Fibroblast of skin of back (primary cell): ENCODE measurements at regions not wholly inside any gene's neighbourhood (a gene's known extent, or its start where the extent isn't known, plus 50 kb on each side); places are given as distances from the start of the nearest gene placed in this dataset.

Experiments
- DNase-seq: peaks from one replicate; pipeline ENCODE4 v3.0.0-alpha.2; 2013

- DNase-seq, result no peak
Measured at GRCh38 chr22:27370987-27371386, 430.6 kb downstream of the MN1 start.

GRCh38 chr22:27372364-27372763 is 429.2 kb downstream of the MN1 start:
- no peak for DNase-seq

GRCh38 chr22:27372969-27373670 is 428.4 kb downstream of the MN1 start:
- DNase-seq, result peak; percentile 22

GRCh38 chr22:27377501-27378295 is 423.9 kb downstream of the MN1 start:
- peak; percentile 44 for DNase-seq

GRCh38 chr22:27378311-27378800 is 423.2 kb downstream of the MN1 start:
- DNase-seq, result peak; percentile 64

GRCh38 chr22:27378995-27379394 is 422.6 kb downstream of the MN1 start:
- no peak for DNase-seq

- no peak for DNase-seq
Measured at GRCh38 chr22:27380855-27381254, 420.7 kb downstream of the MN1 start.

GRCh38 chr22:27381552-27381951 is 420.0 kb downstream of the MN1 start:
- no peak for DNase-seq

- no peak for DNase-seq
Measured at GRCh38 chr22:27381960-27382742, 419.4 kb downstream of the MN1 start.

- no peak for DNase-seq
Measured at GRCh38 chr22:27382947-27383346, 418.6 kb downstream of the MN1 start.

GRCh38 chr22:27383896-27384295 is 417.7 kb downstream of the MN1 start:
- DNase-seq, result no peak

- DNase-seq, result no peak
Measured at GRCh38 chr22:27385261-27385998, 416.1 kb downstream of the MN1 start.

- no peak for DNase-seq
Measured at GRCh38 chr22:27386186-27386585, 415.4 kb downstream of the MN1 start.

GRCh38 chr22:27387561-27387960 is 414.0 kb downstream of the MN1 start:
- DNase-seq, result no peak

GRCh38 chr22:27388090-27388600 is 413.4 kb downstream of the MN1 start:
- DNase-seq, result no peak

- DNase-seq, result no peak
Measured at GRCh38 chr22:27389727-27390075, 411.9 kb downstream of the MN1 start.

- peak; percentile 34 for DNase-seq
Measured at GRCh38 chr22:27391092-27391770, 410.3 kb downstream of the MN1 start.

GRCh38 chr22:27393371-27393770 is 408.2 kb downstream of the MN1 start:
- no peak for DNase-seq

- DNase-seq, result no peak
Measured at GRCh38 chr22:27394806-27395404, 406.7 kb downstream of the MN1 start.

GRCh38 chr22:27397036-27397953 is 404.3 kb downstream of the MN1 start:
- peak; percentile 32 for DNase-seq
